ENCODE measurements at regions not wholly inside any gene's neighbourhood (a gene's known extent, or its start where the extent isn't known, plus 50 kb on each side); places are given as distances from the start of the nearest gene placed in this dataset.

GRCh38 chr5:3217771-3218495, 377.7 kb upstream of the IRX1 start (continued):
- no peak for TF ChIP-seq REST (IDR thresholded peaks at IDR 0.05; ENCODE audit: low read depth, low read length)

- ChIA-PET CTCF (no interaction called here), SMC1A (ENCODE audit: uncharacterized antibody, unreplicated experiment) (no interaction called here), RAD21 (ENCODE audit: unreplicated experiment) (no interaction called here), POLR2A (no interaction called here)
- H3K27me3 ChIP-seq (replicated peaks in 1 of 2; ENCODE audit: control insufficient read depth in 2 of 2, insufficient read depth in 2 of 2, low read length in 1 of 2), result no peaks in the 10 kb centered on the region
- H4K20me1 ChIP-seq (ENCODE audit: control insufficient read depth, insufficient read depth), result no peaks in the 10 kb centered on the region
- intact Hi-C loops (cut with micrococcal nuclease; ENCODE audit: unreplicated experiment) (no loop called here), in situ Hi-C loops (cut with MboI) (no loop called here)
- H3K27ac ChIP-seq (ENCODE audit: control insufficient read depth, insufficient read depth), result no peak overlapping the region
- no peaks in the 10 kb centered on the region for H3K79me2 ChIP-seq (ENCODE audit: control insufficient read depth, insufficient read depth, low read length)
- H2AFZ ChIP-seq (ENCODE audit: control insufficient read depth, low read depth, low read length), result no peak overlapping the region
- ATAC-seq (no peak), DNase-seq (ENCODE audit: low read depth, low spot score) (no peak), FAIRE-seq (no peak)
- no peak overlapping the region for H3K4me2 ChIP-seq (ENCODE audit: control insufficient read depth, insufficient read depth)
- no peak overlapping the region for H3K9ac ChIP-seq (ENCODE audit: control insufficient read depth, insufficient read depth, low read length)
- no peaks in the 10 kb centered on the region; the same call in 2 of the 3 replicates for H3K9me3 ChIP-seq (replicated peaks; ENCODE audit: control insufficient read depth, insufficient read depth, low read length)
- no peak overlapping the region for H3K4me3 ChIP-seq
- no peaks in the 10 kb centered on the region for H3K4me1 ChIP-seq (ENCODE audit: control insufficient read depth, insufficient read depth, low read length)
- H3K36me3 ChIP-seq (ENCODE audit: control insufficient read depth in 2 of 2, insufficient read depth in 2 of 2, low read length in 1 of 2), result no peaks in the 10 kb centered on the region
- 51% methylated on average over 9 of the region's 10 CpGs for WGBS (ENCODE audit: insufficient coverage, insufficient replicate concordance, low lambda C conversion rate, missing lambda C conversion rate)
- no TSS peak for BruUV-seq (replicated peaks)
- TF ChIP-seq ESRRA (IDR thresholded peaks at IDR 0.05; ENCODE audit: low read length), result no peak
- no peak for TF ChIP-seq ZZZ3 (IDR thresholded peaks at IDR 0.05; ENCODE audit: control insufficient read depth, insufficient read length, low read depth)
- no peak for TF ChIP-seq ATF3 (IDR thresholded peaks at IDR 0.05; ENCODE audit: borderline replicate concordance, extremely low read depth, low read depth, low read length)
- TF ChIP-seq GATAD2B (conservative IDR thresholded peaks at IDR 0.05; ENCODE audit: low read depth), result no peak
- no peak for TF ChIP-seq TARDBP (IDR thresholded peaks at IDR 0.05; ENCODE audit: borderline replicate concordance)
- no peak for TF ChIP-seq ASH2L (IDR thresholded peaks at IDR 0.05; ENCODE audit: borderline replicate concordance, low read depth)
- TF ChIP-seq ATF7 (IDR thresholded peaks at IDR 0.05; ENCODE audit: low read depth), result no peak
- no peak for TF ChIP-seq KDM1A (IDR thresholded peaks at IDR 0.05; ENCODE audit: borderline replicate concordance)
- no peak for TF ChIP-seq ATF2 (IDR thresholded peaks at IDR 0.05; ENCODE audit: low read length)
- no peak for TF ChIP-seq BHLHE40 (IDR thresholded peaks at IDR 0.05; ENCODE audit: borderline replicate concordance in 1 of 2, low read depth in 2 of 2, low read length in 1 of 2)
- TF ChIP-seq STAT1 (conservative IDR thresholded peaks at IDR 0.05), result no peak
- no peak for TF ChIP-seq ZBTB40 (IDR thresholded peaks at IDR 0.05; ENCODE audit: borderline replicate concordance)
Measured at GRCh38 chr5:3217114-3217513, 378.5 kb upstream of the IRX1 start.
